ENCODE measurements at regions not wholly inside any gene's neighbourhood (a gene's known extent, or its start where the extent isn't known, plus 50 kb on each side); places are given as distances from the start of the nearest gene placed in this dataset.

- TF ChIP-seq TAF1 (IDR thresholded peaks at IDR 0.05; ENCODE audit: borderline replicate concordance, insufficient read depth, low read length) (no peak), SIN3A (IDR thresholded peaks at IDR 0.05; ENCODE audit: borderline replicate concordance, insufficient read depth, low read length) (no peak)
Measured at GRCh38 chr2:122864728-122865127, 1109.3 kb downstream of the TSN start.

Data from PFSK-1 (cell line).